GM18520 (cell line): ENCODE measurements at regions not wholly inside any gene's neighbourhood (a gene's known extent, or its start where the extent isn't known, plus 50 kb on each side); places are given as distances from the start of the nearest gene placed in this dataset.
"Not testable (repeated sequence)": the region's sequence is repeated elsewhere in the genome, so short reads cannot be mapped to it uniquely, and the experiment has no call there.

Source experiments
- ATAC-seq: cut with Tn5 transposase; IDR thresholded peaks from one replicate; pipeline ENCODE4 v1.9.1; 2021; ENCODE audit not compliant: unreplicated experiment

GRCh38 chr3:159510988-159511387 is 477.6 kb upstream of the IL12A start:
- not testable (repeated sequence) for ATAC-seq

GRCh38 chr3:159513444-159513843 is 475.2 kb upstream of the IL12A start:
- no peak for ATAC-seq

GRCh38 chr3:159513867-159514380 is 474.7 kb upstream of the IL12A start:
- ATAC-seq: no peak

DNA sequence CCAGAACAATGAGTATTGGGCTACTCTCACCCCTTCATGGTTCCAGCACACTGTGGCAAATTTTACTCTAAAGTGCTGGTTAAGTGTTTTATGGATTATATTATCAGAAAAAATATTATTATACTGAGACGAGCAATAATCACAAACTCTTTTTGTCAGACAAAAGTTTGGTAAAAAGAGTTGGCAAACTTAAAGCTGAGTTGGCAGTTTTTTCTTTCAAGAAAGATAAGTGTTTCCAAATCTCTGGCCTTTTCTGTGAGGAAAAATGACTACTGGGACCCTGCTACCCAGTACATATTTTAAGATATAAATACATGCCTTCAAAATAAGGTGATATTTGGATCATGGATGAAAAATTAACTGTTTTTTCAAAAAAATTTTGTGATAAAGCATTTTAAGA is 471.5 kb upstream of the IL12A start:
- ATAC-seq: no peak

DNA sequence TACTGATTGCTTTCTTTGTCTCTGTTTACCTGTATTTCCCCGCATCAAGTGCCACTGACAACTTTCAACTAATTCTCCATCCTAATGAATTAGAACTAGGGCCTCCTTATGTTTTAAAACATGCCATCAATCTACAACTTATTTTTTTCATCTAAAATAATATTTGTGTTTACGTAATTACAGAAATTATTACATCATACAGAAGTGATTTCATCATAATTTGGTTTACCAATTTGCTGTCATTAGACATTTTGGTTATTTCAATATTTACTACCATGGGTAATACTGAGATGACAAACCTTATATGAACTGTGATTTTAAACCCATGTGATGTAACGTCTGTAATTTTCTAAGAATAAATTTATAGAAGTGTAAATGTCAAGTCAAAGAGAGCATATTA is 468.0 kb upstream of the IL12A start:
- ATAC-seq: no peak

DNA sequence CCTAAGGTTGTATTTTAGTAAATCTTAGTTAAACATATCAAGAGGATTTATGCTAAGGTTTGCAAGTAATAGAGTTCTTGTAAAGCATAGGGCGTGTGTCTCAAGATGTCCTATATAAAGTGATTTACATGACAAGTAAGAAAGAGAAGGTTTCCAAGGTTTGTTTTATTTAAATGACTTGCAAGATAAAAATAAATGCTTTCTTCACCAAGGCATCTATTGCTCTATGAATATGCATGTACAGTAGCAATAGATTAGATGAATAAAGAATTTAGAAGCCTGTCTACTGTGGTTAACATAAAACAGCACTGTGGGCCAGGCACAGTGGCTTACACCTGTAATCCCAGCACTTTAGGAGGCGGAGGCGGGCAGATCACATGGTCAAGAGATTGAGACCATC is 466.4 kb upstream of the IL12A start:
- no peak for ATAC-seq

DNA sequence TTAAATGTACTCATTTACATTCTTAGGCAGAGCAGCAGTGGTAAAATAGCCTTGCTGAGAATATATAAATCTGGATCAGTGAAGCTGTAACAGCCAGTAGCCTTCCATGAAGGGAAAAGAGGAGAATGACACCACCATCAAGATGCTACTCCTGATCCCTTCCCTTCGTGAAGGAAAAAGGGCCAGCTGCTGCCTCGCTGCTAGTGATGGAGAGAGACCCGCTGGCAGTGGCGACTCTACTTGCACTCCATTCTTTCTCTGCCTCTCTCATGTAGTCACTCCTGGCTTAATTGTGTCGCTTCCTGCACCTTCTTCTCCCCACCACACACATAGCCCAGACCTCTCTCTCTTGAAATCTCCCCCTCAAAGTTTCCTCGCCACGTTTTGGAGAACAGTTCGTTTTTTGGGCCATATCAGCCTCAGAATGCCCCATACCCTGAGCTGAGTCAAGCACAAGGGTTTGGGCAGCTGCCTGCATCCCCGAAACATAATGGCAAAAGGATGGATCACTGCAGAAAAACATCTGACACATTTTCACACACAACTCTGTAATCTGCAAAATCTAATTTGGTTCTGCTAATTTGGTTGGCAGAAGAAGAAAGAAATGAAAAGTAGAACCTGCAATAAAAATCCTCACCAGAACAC is 460.3 kb upstream of the IL12A start:
- no peak for ATAC-seq

- no peak for ATAC-seq
Measured at GRCh38 chr3:159532577-159532976, 456.1 kb upstream of the IL12A start.

DNA sequence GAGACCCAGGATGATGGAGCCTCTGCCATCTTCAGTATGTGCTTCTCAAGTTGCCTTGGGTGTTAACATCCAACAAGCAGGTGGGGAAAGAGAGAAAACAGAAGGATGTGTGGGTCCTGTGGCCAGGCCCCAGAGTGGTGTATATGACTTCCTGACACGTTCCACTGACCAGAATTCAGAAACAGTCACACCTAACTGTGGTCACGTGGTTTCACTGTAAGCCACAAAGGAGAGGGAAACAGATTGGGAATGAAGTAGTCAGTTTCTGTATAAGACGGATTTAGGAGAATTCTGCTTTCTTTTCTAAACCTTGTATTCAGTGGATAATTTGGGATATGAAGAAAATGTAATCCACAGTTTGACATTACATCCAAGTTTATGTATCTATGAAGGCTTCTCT is 454.1 kb upstream of the IL12A start:
- no peak for ATAC-seq

DNA sequence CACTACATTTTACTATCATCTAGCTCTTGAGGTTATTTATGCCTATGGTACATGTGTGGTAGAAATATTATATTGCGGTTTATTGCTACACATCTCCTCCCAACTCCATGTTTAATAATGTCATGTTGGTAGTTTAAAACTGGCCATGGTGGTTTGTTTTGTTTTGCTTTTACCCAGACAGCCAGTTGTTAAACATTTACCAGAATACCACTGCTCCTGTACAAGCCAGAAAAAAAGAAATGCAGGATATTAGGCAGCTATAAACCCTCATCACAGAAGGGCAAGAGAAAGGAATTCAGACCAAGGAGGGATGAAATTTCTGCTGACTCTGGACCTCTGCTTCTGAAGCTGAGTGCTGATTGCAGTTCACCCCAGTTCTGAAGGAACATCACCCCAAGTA is 451.8 kb upstream of the IL12A start:
- ATAC-seq: no peak

- ATAC-seq: no peak
Measured at GRCh38 chr3:159538507-159538906, 450.1 kb upstream of the IL12A start.

DNA sequence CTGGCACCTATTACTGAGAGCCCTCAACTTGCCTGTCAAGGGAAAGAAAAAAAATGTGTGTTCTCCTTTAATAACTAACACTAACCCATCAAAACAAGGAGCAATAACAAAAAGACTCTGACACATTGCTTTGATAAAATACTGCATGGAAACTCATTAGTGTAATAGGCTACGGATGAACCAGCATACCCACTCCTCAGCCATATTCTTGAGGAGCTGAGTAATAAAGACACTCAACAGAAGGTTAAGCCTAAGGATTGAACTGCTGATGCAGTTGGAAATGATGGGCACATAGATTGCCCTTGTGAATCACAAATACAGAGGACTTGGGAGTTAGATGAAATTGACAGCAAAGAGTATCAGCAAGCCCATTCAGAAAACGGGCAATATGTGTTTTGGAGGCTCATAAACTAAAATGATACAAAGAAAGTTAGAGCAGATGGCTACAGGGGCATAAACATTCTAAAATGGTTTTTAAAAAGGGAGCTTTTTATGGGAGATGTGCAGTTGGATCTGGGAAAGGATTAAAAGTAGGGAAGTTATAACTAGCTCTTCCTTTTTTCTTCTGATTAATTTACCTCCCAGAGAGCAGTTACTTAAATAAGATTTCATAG is 447.6 kb upstream of the IL12A start:
- no peak for ATAC-seq

DNA sequence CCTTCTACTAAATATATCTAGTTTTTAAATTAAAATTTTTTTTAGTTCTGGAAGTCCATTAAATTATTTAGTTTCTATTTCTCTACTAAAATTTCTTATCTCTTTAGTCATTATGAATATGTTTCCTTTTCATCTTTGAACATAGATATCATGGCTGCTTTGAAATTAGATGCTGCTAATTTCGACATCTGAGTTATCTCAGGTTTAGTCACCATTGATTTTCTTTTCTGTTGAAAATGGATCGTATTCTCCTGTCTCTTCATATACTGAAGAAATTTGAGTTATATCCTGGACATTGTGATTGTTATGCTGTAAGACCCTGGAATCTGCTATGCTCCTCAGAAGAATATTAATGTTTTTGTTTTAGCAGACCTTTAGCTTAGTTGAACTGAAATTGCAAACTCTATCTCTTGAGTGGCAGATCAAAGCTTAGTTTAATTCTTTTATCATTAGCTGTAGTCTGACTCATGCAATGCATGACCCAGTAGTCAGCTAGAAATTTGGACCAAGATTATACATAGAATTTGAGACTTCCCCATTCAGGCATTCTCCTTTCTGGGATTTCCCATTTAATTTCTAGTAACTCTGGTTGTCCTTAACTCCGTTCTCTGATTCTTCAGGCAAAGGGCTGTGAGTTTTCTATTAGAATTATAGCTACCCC is 439.8 kb upstream of the IL12A start:
- no peak for ATAC-seq

- ATAC-seq: no peak
Measured at GRCh38 chr3:159555205-159555604, 433.4 kb upstream of the IL12A start.

DNA sequence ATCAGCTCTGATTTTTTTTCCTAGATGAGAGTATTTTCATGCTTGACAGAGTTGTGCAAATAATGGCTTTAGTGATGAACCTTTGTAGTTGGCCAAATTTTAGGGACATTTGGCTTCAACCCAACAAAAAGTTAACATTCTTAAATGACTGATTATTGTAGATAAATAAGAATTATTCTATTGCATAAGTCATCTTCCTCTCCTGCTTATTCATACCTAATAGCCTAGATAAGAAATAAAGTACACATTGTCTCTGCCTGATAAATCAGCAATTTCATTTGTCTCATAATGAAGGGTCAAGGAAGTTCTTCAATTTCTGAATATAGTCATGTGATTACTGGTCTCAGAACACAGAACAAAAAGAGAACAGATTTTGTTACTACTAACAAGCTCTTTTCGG is 428.9 kb upstream of the IL12A start:
- no peak for ATAC-seq

DNA sequence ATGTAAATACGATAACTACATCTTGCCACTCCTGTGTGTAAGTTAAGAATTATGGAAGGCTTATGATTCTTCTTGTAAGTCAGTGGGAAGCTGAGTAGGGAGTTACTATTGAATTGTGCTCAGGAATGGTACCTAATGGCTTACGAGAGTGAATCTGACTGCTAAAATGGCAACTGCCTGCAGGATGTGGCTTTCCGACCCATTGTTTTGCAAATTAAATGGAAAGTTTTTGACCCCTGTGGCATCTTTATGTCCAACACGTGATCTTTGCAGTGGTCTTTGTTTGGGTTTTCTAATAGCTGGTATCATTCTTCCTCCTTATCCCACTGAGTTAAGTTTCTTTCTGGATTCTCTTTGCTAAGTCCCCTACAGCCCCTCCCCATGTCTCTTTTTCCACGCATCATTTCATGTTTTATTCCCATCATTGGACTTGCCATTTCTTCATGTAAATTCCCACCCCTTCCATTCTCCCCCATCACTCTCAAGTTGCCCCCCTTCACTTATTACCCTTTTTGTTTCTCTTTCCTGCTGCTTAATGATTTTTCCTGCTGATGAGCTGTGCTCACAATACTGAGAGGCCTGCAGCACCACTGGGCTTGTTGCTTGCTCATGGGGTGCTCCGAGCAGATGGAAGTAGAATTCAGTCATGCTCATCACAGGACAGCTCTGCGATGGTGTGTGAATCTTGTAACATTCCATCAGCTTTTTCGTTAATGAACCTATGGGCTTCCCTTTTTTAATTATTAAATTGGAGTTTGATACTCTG is 428.2 kb upstream of the IL12A start:
- ATAC-seq: no peak

DNA sequence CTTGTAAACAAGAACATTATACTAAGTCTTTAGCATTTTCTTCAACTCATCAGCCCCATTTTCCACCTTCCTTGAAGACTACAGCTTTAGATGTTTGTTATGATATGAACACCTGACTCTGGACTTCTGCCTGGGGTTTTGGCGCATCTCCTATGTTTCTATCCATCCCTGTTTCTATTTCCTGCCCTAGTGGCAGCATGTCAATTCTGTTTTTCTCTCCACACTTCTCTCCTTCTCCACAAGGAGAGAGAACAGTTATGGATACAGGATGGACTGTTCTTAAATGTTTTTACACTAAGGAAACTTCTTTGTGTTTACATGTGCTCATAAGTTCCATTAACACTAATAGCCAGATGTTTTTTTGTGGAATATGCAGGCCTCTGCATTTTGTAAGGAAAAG is 423.3 kb upstream of the IL12A start:
- ATAC-seq: no peak

DNA sequence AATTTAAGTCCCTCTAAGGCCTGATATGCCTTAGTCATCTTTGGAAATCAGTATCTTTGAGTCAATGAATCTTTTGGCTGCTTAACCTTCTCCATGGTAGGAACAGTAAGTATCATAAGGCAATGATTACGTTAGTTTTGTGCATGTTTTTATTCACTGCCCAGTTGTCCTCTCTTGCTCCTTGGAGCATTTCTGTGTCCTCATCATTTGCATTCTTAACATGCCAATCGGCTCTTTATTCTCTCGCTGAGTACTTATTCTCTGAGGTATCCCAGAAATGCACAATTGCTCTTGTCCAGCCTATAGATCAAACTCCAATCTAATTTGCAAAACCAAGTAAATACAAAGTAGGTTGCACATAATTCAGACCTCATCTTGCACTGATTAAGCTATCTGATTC is 405.0 kb upstream of the IL12A start:
- ATAC-seq: no peak

DNA sequence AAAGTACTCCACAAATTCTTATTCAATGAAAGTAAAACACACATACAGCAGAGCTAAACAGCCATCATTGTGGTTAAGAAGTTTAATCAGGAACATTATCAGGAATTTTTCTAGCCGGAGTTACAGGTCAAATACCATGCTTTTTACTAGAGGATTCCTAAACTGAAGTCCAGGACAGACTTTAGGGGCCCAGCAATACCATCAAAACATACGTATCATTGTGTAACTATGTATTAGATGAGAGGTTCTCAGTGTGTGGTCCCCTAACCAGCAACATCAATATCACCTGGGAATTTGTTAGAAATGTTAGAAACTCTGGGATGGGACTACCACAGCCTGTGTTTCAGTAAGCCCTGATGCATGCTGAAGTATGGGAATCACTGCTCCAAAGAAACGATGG is 404.2 kb upstream of the IL12A start:
- ATAC-seq: no peak

DNA sequence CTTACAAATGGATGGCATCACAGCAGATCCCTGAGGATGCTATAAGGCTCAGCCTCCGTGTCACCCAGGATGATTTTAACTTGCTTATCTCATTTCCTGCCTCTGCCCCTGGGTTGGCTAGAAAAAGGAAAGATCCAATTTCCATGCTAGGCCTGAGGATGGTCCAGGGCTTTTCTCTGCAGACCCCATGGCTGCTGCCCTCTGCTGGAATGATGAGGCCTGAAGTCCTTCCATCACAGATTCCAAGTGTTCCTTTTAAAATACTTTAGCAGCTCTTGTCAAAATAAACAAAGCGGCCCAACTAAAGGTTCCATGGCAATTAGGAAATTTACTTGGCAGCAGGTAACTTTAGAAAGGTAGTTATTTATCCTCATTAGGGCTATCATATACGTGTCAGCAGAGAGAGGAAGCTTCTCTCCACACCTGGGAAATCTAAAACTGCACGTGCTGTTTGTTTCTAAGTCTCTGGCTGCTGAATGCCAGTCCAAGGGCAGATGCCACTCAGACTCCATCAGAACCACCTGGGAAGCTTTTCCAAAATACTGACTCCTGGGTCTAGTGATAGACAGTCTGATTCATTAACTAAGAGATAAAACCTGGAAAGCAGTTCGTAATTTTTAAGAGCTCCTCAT is 401.9 kb upstream of the IL12A start:
- no peak for ATAC-seq

GRCh38 chr3:159593927-159594605 is 394.6 kb upstream of the IL12A start:
- no peak for ATAC-seq
